GM23248 (cell line): ENCODE measurements at regions not wholly inside any gene's neighbourhood (a gene's known extent, or its start where the extent isn't known, plus 50 kb on each side); places are given as distances from the start of the nearest gene placed in this dataset.

Experiments
- DNase-seq: peaks from one replicate; pipeline ENCODE4 v3.0.0-alpha.2; 2015
- H2AFZ ChIP-seq: fragments of 200-600 bp; sonication (generic); 2 replicates; pipeline ENCODE4 v1.6.1; 2016; ENCODE audit warnings: antibody characterized with exemption
- H3F3A ChIP-seq: fragments of 200-600 bp; sonication (generic); 2 replicates; pipeline ENCODE4 v1.6.1; 2016; ENCODE audit warnings: mild to moderate bottlenecking, antibody characterized with exemption, mixed run types; ENCODE audit not compliant: insufficient read depth
- H3K27ac ChIP-seq: fragments of 200-600 bp; sonication (generic); 2 replicates; pipeline ENCODE4 v1.5.1; 2016; ENCODE audit warnings: mild to moderate bottlenecking
- H3K27me3 ChIP-seq: fragments of 200-600 bp; sonication (generic); replicated peaks from 2 replicates; pipeline ENCODE4 v1.6.1; 2016; ENCODE audit warnings: mild to moderate bottlenecking; ENCODE audit not compliant: insufficient read depth
- H3K36me3 ChIP-seq: fragments of 200-600 bp; sonication (generic); 2 replicates; pipeline ENCODE4 v1.6.1; 2016; ENCODE audit warnings: low read depth, mild to moderate bottlenecking
- H3K4me1 ChIP-seq: fragments of 200-600 bp; sonication (generic); 2 replicates; pipeline ENCODE4 v1.6.1; 2016; ENCODE audit warnings: mild to moderate bottlenecking; ENCODE audit not compliant: insufficient read depth
- H3K4me2 ChIP-seq: fragments of 200-600 bp; sonication (generic); one replicate; pipeline ENCODE4 v1.6.1; 2016; ENCODE audit warnings: mild to moderate bottlenecking; ENCODE audit not compliant: unreplicated experiment
- H3K4me3 ChIP-seq: fragments of 200-600 bp; sonication (generic); 2 replicates; pipeline ENCODE4 v1.5.1; 2016; ENCODE audit warnings: mild to moderate bottlenecking
- H3K79me2 ChIP-seq: fragments of 200-600 bp; sonication (generic); 2 replicates; pipeline ENCODE4 v1.6.1; 2016; ENCODE audit warnings: mild to moderate bottlenecking; ENCODE audit not compliant: insufficient read depth
- H3K9ac ChIP-seq: fragments of 200-600 bp; sonication (generic); 2 replicates; pipeline ENCODE4 v1.6.1; 2016; ENCODE audit warnings: mild to moderate bottlenecking
- H3K9me2 ChIP-seq: fragments of 200-600 bp; sonication (generic); 2 replicates; pipeline ENCODE4 v1.6.1; 2016; ENCODE audit warnings: mixed run types, mild to moderate bottlenecking, moderate library complexity; ENCODE audit not compliant: insufficient read depth
- H3K9me3 ChIP-seq: fragments of 200-600 bp; sonication (generic); one replicate; pipeline ENCODE4 v1.6.1; 2017; ENCODE audit warnings: low read depth
- H4K20me1 ChIP-seq: fragments of 200-600 bp; sonication (generic); 2 replicates; pipeline ENCODE4 v1.6.0; 2016; ENCODE audit not compliant: insufficient read depth
- EZH2 ChIP-seq: fragments of 200-600 bp; sonication (generic); IDR thresholded peaks from 2 replicates; pipeline ENCODE4 v1.6.1; 2018; ENCODE audit warnings: antibody characterized with exemption, mild to moderate bottlenecking; ENCODE audit not compliant: insufficient read depth, poor library complexity, severe bottlenecking
- EZH2phosphoT487 ChIP-seq: fragments of 200-600 bp; sonication (generic); IDR thresholded peaks from 2 replicates; pipeline ENCODE4 v1.6.1; 2018; ENCODE audit warnings: antibody characterized with exemption, moderate library complexity, mild to moderate bottlenecking, low read depth; ENCODE audit not compliant: insufficient read depth
- WGBS, 2 experiments: methylation state at CpG; one replicate each; pipeline ENCODE4 v1.1.6; 2015 to 2017; ENCODE audit warnings: low lambda C conversion rate in 2 of 2, low coverage in 1 of 2; ENCODE audit errors: missing lambda C conversion rate in 2 of 2; 5-methylcytosine and 5-hydroxymethylcytosine counted together
- in situ Hi-C: fragments of 300-500 bp; cut with MboI; formaldehyde crosslinking; loops from 2 replicates; pipeline ENCODE4 v1.15.0; 2020

DNA sequence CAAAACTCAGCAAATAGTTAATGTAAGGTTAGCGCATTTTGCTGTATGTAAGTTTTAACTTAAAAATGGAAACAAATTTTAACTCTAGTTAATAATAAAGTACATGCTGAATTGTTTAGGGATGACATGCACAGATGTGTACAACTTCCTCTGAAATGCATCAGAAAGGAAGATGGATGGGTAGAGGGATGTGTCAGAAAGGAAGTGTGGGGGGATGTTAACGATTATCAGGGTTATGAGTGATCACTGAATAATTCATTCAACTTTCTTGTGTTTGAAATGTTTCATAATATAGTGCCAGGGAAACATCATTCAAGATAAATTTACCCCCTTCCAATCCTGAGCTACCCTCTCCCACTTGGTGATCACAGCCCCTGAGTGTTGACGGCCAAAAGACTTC lies 87.6 kb downstream of the FOXA2 start:
- WGBS, 2 experiments, result 12 to 13% methylated on average over 3 of the region's 3 CpGs
- H3F3A ChIP-seq, result no peaks in the 10 kb centered on the region
- no peak overlapping the region for H2AFZ ChIP-seq
- no peak for DNase-seq
- no peak overlapping the region for H3K4me2 ChIP-seq
- TF ChIP-seq EZH2 (no peak), EZH2phosphoT487 (no peak)
- H3K9me2 ChIP-seq, result no peaks in the 10 kb centered on the region
- in situ Hi-C loops, result no loop called here
- no peaks in the 10 kb centered on the region for H3K4me1 ChIP-seq
- no peaks in the 10 kb centered on the region for H3K79me2 ChIP-seq
- no peak overlapping the region for H3K9ac ChIP-seq
- no peak overlapping the region for H3K27ac ChIP-seq
- H4K20me1 ChIP-seq, result no peaks in the 10 kb centered on the region
- H3K27me3 ChIP-seq, result no peaks in the 10 kb centered on the region
- no peaks in the 10 kb centered on the region for H3K36me3 ChIP-seq
- H3K4me3 ChIP-seq, result no peak overlapping the region
- H3K9me3 ChIP-seq, result no peaks in the 10 kb centered on the region

DNA sequence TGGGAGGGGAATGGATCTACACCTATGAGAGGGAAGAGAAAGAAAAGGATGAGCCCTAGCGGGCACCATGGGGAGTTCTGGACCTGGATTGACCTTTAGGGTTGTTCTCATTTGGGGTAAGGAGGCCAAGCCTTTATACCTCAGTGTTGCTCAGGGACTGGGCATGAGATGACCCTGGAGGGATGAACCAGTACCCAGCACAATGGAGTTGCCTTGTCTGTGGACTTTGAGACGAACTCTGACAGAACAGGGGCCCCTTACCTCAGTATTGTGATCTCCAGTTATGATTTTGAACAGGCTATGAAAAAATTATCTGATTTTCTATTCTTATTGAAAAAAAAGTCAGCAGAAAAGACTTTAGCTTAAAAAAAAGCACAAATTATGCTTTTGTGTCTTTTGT lies 88.6 kb downstream of the FOXA2 start:
- 33 to 34% methylated on average over 2 of the region's 2 CpGs for WGBS, 2 experiments
- Histone ChIP-seq H3K9me3 (no peaks in the 10 kb centered on the region), H3K36me3 (no peaks in the 10 kb centered on the region), H3K27ac (no peak overlapping the region), H3K9ac (no peak overlapping the region), H2AFZ (no peak overlapping the region), H3K4me1 (no peaks in the 10 kb centered on the region), H3K27me3 (no peaks in the 10 kb centered on the region), H3F3A (no peaks in the 10 kb centered on the region), H4K20me1 (no peaks in the 10 kb centered on the region), H3K4me3 (no peak overlapping the region), H3K79me2 (no peaks in the 10 kb centered on the region), H3K9me2 (no peaks in the 10 kb centered on the region), H3K4me2 (no peak overlapping the region)
- no peak for TF ChIP-seq EZH2phosphoT487
- no peak for TF ChIP-seq EZH2
- in situ Hi-C loops, result no loop called here
- no peak for DNase-seq

DNA sequence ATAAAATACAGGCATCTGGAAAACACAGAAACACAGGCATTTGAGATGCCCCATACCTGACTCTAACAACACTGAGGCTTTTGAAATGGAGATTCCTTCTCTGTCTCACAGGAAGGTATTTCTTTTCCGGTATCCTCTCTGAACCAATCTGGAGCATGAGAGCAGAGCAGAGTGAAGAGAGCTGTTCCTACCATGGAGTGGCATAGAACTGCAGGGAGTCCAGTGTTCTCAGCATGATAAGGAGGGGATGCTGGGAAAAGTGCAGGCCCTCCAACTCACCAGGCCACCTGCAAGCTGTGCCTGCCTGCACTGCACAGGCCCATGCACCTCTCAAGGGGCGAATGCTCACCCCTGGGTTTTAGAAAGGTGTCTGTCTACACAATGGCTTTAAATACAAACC lies 89.2 kb downstream of the FOXA2 start:
- H3K4me3 ChIP-seq, result no peak overlapping the region
- no peak overlapping the region for H2AFZ ChIP-seq
- H3K27ac ChIP-seq, result no peak overlapping the region
- no peak for DNase-seq
- H3K27me3 ChIP-seq, result no peaks in the 10 kb centered on the region
- no peaks in the 10 kb centered on the region for H4K20me1 ChIP-seq
- TF ChIP-seq EZH2, result no peak
- no peak for TF ChIP-seq EZH2phosphoT487
- no peaks in the 10 kb centered on the region for H3K9me2 ChIP-seq
- no peaks in the 10 kb centered on the region for H3F3A ChIP-seq
- no peaks in the 10 kb centered on the region for H3K36me3 ChIP-seq
- H3K4me1 ChIP-seq, result no peaks in the 10 kb centered on the region
- H3K9me3 ChIP-seq, result no peaks in the 10 kb centered on the region
- no peaks in the 10 kb centered on the region for H3K79me2 ChIP-seq
- H3K4me2 ChIP-seq, result no peak overlapping the region
- WGBS, 2 experiments, result 51 to 57% methylated on average over 2 of the region's 2 CpGs
- in situ Hi-C loops, result no loop called here
- no peak overlapping the region for H3K9ac ChIP-seq

DNA sequence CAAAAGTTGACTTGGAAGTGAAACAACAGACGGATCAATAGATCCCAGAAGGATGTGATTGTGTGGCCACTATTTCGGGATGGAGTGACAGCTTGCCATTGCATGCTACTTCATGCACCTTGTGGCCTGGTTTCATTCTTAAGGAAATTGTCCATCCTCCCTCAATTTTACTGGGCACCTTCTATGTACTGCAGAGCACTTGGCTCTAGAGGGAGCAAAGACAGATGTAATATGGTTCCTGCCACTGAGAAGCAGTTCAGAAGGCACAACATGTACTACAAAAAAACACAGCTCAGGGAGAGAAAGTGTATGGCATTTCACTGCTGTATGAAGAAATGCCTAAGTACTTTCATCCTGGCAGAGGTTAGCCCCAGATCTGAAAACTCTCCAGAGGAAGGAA lies 91.9 kb downstream of the FOXA2 start:
- no peaks in the 10 kb centered on the region for H3K79me2 ChIP-seq
- no peak overlapping the region for H3K27ac ChIP-seq
- H3K27me3 ChIP-seq, result no peaks in the 10 kb centered on the region
- H3K9me2 ChIP-seq, result no peaks in the 10 kb centered on the region
- no peak for DNase-seq
- H4K20me1 ChIP-seq, result no peaks in the 10 kb centered on the region
- TF ChIP-seq EZH2phosphoT487, result no peak
- TF ChIP-seq EZH2, result no peak
- H3K4me3 ChIP-seq, result no peak overlapping the region
- H3K36me3 ChIP-seq, result no peaks in the 10 kb centered on the region
- no peaks in the 10 kb centered on the region for H3K9me3 ChIP-seq
- no peak overlapping the region for H2AFZ ChIP-seq
- H3K9ac ChIP-seq, result no peak overlapping the region
- WGBS, 2 experiments, result 28 to 30% methylated on average over 2 of the region's 2 CpGs
- in situ Hi-C loops, result no loop called here
- H3K4me2 ChIP-seq, result no peak overlapping the region
- H3F3A ChIP-seq, result no peaks in the 10 kb centered on the region
- H3K4me1 ChIP-seq, result no peaks in the 10 kb centered on the region

DNA sequence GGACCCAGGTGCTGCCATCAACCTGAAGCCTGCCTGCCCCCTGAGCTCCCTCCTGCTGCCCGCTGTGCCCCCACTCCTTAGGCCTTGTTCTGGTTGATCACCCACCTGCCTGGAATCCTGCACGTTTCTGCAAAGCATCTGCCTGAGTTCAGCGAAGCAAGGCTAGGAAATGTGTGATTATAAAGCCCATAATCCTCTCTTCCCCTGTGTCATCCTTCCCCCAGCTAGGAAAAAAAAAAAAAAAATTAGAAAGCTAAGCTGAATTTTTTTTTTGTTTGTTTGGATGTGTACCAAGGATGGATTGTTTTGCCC lies 93.2 kb downstream of the FOXA2 start:
- Histone ChIP-seq H3K4me2 (no peak overlapping the region), H4K20me1 (no peaks in the 10 kb centered on the region), H3K9me3 (no peaks in the 10 kb centered on the region), H3F3A (no peaks in the 10 kb centered on the region), H3K4me1 (no peaks in the 10 kb centered on the region), H3K79me2 (no peaks in the 10 kb centered on the region), H2AFZ (no peak overlapping the region), H3K4me3 (no peak overlapping the region), H3K27me3 (no peaks in the 10 kb centered on the region), H3K36me3 (no peaks in the 10 kb centered on the region), H3K27ac (no peak overlapping the region), H3K9me2 (no peaks in the 10 kb centered on the region), H3K9ac (no peak overlapping the region)
- TF ChIP-seq EZH2phosphoT487, result no peak
- TF ChIP-seq EZH2, result no peak
- WGBS, 2 experiments, result 29 to 35% methylated on average over 3 of the region's 3 CpGs
- in situ Hi-C loops, result no loop called here
- no peak for DNase-seq
